Trophoblast cell (in vitro differentiated cells and primary cell): ENCODE measurements at regions not wholly inside any gene's neighbourhood (a gene's known extent, or its start where the extent isn't known, plus 50 kb on each side); places are given as distances from the start of the nearest gene placed in this dataset.
"Not testable (repeated sequence)": the region's sequence is repeated elsewhere in the genome, so short reads cannot be mapped to it uniquely, and the experiment has no call there.

ENCODE experiments used
- DNase-seq, 2 donors: peaks; one replicate each; pipeline ENCODE4 v3.0.0-alpha.2; 2016
- H2AFZ ChIP-seq: 2 replicates; pipeline ENCODE4 v1.6.1; 2013; ENCODE audit warnings: low read length, moderate library complexity, mild to moderate bottlenecking; ENCODE audit not compliant: insufficient read depth, poor library complexity
- H2AK5ac ChIP-seq: 2 replicates; pipeline ENCODE4 v1.6.1; 2013; ENCODE audit warnings: mild to moderate bottlenecking, low read length
- H2BK120ac ChIP-seq: 2 replicates; pipeline ENCODE4 v1.6.1; 2013; ENCODE audit warnings: low read length, mild to moderate bottlenecking, moderate library complexity; ENCODE audit not compliant: insufficient read depth, poor library complexity
- H2BK12ac ChIP-seq: 2 replicates; pipeline ENCODE4 v1.6.1; 2013; ENCODE audit warnings: mild to moderate bottlenecking, low read length, moderate library complexity
- H2BK5ac ChIP-seq: 2 replicates; pipeline ENCODE4 v1.6.1; 2013; ENCODE audit warnings: low read length, low read depth, moderate library complexity, mild to moderate bottlenecking; ENCODE audit not compliant: poor library complexity
- H3K14ac ChIP-seq: 2 replicates; pipeline ENCODE4 v1.6.1; 2013; ENCODE audit warnings: mild to moderate bottlenecking, low read length
- H3K18ac ChIP-seq: 2 replicates; pipeline ENCODE4 v1.6.1; 2013; ENCODE audit warnings: mild to moderate bottlenecking, low read length
- H3K23ac ChIP-seq: 2 replicates; pipeline ENCODE4 v1.6.1; 2013; ENCODE audit warnings: low read length
- H3K27ac ChIP-seq: 2 replicates; pipeline ENCODE4 v1.5.1; 2013; ENCODE audit warnings: low read depth, mild to moderate bottlenecking, inconsistent platforms, low read length, moderate library complexity
- H3K27me3 ChIP-seq: 2 replicates; pipeline ENCODE4 v1.6.1; 2013; ENCODE audit warnings: inconsistent platforms, mild to moderate bottlenecking, low read length, moderate library complexity; ENCODE audit not compliant: insufficient read depth
- H3K36me3 ChIP-seq, 2 experiments: 1 replicate in 1 of 2; 2 replicates in 1 of 2; pipeline ENCODE4 v1.6.1; 2013; ENCODE audit warnings: low read length in 2 of 2, mild to moderate bottlenecking in 2 of 2, moderate library complexity in 1 of 2; ENCODE audit not compliant: insufficient read depth in 2 of 2, control insufficient read depth in 1 of 2
- H3K4ac ChIP-seq: 2 replicates; pipeline ENCODE4 v1.6.1; 2013; ENCODE audit warnings: low read depth, mild to moderate bottlenecking, low read length, moderate library complexity
- H3K4me1 ChIP-seq, 2 experiments: 1 replicate in 1 of 2; 2 replicates in 1 of 2; pipeline ENCODE4 v1.6.1; 2013; ENCODE audit warnings: low read length in 2 of 2, mild to moderate bottlenecking in 2 of 2, moderate library complexity in 1 of 2; ENCODE audit not compliant: insufficient read depth in 2 of 2, control insufficient read depth in 1 of 2
- H3K4me2 ChIP-seq: 2 replicates; pipeline ENCODE4 v1.6.1; 2013; ENCODE audit warnings: inconsistent platforms, mild to moderate bottlenecking, low read length, moderate library complexity
- H3K4me3 ChIP-seq: 2 replicates; pipeline ENCODE4 v1.5.1; 2013; ENCODE audit warnings: mild to moderate bottlenecking, low read depth, low read length, inconsistent platforms
- H3K79me1 ChIP-seq: one replicate; pipeline ENCODE4 v1.6.1; 2013; ENCODE audit warnings: low read length
- H3K79me2 ChIP-seq: 2 replicates; pipeline ENCODE4 v1.6.1; 2013; ENCODE audit warnings: low read length, mild to moderate bottlenecking; ENCODE audit not compliant: control insufficient read depth, insufficient read depth, poor library complexity
- H3K9ac ChIP-seq: 2 replicates; pipeline ENCODE4 v1.6.1; 2013; ENCODE audit warnings: mild to moderate bottlenecking, low read length
- H3K9me3 ChIP-seq: 2 replicates; pipeline ENCODE4 v1.6.1; 2013; ENCODE audit warnings: low read depth, mild to moderate bottlenecking, control low read depth, inconsistent platforms, low read length; ENCODE audit not compliant: insufficient read depth
- H4K12ac ChIP-seq: 2 replicates; pipeline ENCODE4 v1.6.1; 2013; ENCODE audit warnings: low read depth, mild to moderate bottlenecking, low read length, moderate library complexity
- H4K8ac ChIP-seq: 2 replicates; pipeline ENCODE4 v1.6.1; 2013; ENCODE audit warnings: low read depth, mild to moderate bottlenecking, low read length, moderate library complexity
- H4K91ac ChIP-seq: one replicate; pipeline ENCODE4 v1.6.1; 2013; ENCODE audit warnings: low read depth, mild to moderate bottlenecking, low read length, moderate library complexity
- WGBS: extraction: QIAGEN DNeasy Blood & Tissue Kit; methylation state at CpG from one replicate; pipeline ENCODE4 v1.1.7; 2013; ENCODE audit warnings: missing lambda C conversion rate; ENCODE audit not compliant: insufficient read length, insufficient coverage; ENCODE audit errors: extremely low coverage; 5-methylcytosine and 5-hydroxymethylcytosine counted together

DNA sequence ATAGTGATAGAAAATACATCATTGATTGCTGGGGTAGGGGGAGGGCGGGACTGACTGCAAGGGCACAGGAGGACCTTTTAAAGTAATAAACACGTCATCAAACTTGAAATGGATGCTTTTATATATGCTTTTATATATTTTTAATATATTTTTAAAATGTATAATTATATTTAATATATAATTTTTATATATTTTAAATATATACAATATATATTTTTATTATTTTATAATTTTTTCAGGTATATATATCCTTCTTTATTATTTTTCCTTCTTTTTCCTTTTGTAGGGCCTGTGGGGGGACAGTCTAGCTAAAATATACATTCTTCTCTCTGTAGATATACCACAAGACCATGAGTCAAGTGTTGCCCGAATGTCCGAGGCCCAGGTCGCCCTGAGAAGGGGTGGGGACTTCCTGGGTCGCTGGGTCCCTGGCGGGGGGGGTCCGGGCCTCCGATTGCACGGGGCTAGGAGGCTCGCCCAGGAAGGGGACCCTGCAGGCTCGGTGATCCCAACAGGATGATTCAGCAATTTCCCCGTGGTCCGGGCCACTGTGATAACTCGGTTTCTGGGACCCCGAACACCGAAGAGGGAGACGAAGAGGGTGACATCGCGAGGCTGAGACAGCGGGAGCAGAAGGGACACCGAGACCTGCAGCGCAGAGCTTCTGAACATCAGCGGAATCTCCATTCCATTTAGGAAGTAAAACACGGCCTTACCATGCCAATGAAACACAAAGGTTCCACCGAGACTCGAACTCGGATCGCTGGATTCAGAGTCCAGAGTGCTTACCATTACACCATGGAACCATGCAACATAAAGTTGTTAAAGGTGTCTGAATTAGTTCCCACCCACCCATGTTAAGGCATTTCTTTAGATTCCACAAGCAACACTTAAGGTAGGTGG lies 112.5 kb upstream of the NBPF11 start:
- peak; percentile 49 to 68 for DNase-seq
- no CpG with 5 or more reads among the region's 29 CpGs for WGBS
- no peak overlapping the region for H2BK12ac ChIP-seq
- peaks cover 2% of the 10 kb centered on the region for H3K79me2 ChIP-seq
- H3K9ac ChIP-seq = no peak overlapping the region
- no peak overlapping the region for H4K91ac ChIP-seq
- peak overlapping the region; percentile 4 for H2BK5ac ChIP-seq
- no peaks in the 10 kb centered on the region for H3K9me3 ChIP-seq
- no peak overlapping the region for H3K14ac ChIP-seq
- H2AK5ac ChIP-seq = no peak overlapping the region
- H3K18ac ChIP-seq = no peak overlapping the region
- H3K27ac ChIP-seq = no peak overlapping the region
- no peak overlapping the region for H3K4ac ChIP-seq
- peaks cover 3% of the 10 kb centered on the region in 2 experiments for H3K4me1 ChIP-seq
- H3K27me3 ChIP-seq = no peaks in the 10 kb centered on the region
- H3K36me3 ChIP-seq = no peaks in the 10 kb centered on the region
- peak overlapping the region; percentile 14 for H2BK120ac ChIP-seq
- H3K79me1 ChIP-seq = peaks cover 2% of the 10 kb centered on the region
- peak overlapping the region; percentile 20 for H4K8ac ChIP-seq
- peak overlapping the region; percentile 81 for H3K4me2 ChIP-seq
- no peak overlapping the region for H3K4me3 ChIP-seq
- peak overlapping the region; percentile 0 for H4K12ac ChIP-seq
- peak overlapping the region; percentile 10 for H2AFZ ChIP-seq
- no peak overlapping the region for H3K23ac ChIP-seq

DNA sequence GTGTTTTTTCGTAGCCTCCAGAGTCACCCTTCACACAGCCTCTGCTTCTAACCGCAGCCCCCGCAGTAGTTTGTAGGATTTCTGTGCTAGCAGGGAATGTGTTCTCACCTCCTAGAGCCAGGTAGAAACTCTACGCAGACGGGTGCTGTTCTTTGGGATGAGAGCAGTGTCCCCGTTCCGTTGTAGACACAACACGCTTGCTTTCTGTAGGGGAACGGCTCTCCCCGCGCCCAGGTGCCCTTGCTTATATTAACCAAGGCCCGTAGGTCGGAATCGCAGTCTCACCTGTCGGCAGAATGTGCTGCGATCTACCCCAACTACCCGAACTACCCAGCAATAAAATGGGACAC lies 111.8 kb upstream of the NBPF11 start:
- no peak overlapping the region for H4K12ac ChIP-seq
- H3K23ac ChIP-seq = no peak overlapping the region
- H2AK5ac ChIP-seq = no peak overlapping the region
- H3K18ac ChIP-seq = no peak overlapping the region
- H3K9ac ChIP-seq = peak overlapping the region; percentile 47
- no peak overlapping the region for H3K4ac ChIP-seq
- H3K27ac ChIP-seq = peak overlapping the region; percentile 6
- no peaks in the 10 kb centered on the region for H3K9me3 ChIP-seq
- peak overlapping the region; percentile 18 for H3K4me3 ChIP-seq
- H3K14ac ChIP-seq = no peak overlapping the region
- WGBS = no CpG with 5 or more reads among the region's 17 CpGs
- no peak overlapping the region for H2BK5ac ChIP-seq
- DNase-seq = no peak
- H3K36me3 ChIP-seq = no peaks in the 10 kb centered on the region
- peaks cover 2% of the 10 kb centered on the region for H3K79me2 ChIP-seq
- peaks cover 2% of the 10 kb centered on the region for H3K79me1 ChIP-seq
- no peak overlapping the region for H4K8ac ChIP-seq
- no peak overlapping the region for H4K91ac ChIP-seq
- H3K4me1 ChIP-seq = peaks cover 3% of the 10 kb centered on the region in 2 experiments
- H3K27me3 ChIP-seq = no peaks in the 10 kb centered on the region
- H2BK120ac ChIP-seq = no peak overlapping the region
- peak overlapping the region; percentile 81 for H3K4me2 ChIP-seq
- H2BK12ac ChIP-seq = no peak overlapping the region
- peak overlapping the region; percentile 78 for H2AFZ ChIP-seq

DNA sequence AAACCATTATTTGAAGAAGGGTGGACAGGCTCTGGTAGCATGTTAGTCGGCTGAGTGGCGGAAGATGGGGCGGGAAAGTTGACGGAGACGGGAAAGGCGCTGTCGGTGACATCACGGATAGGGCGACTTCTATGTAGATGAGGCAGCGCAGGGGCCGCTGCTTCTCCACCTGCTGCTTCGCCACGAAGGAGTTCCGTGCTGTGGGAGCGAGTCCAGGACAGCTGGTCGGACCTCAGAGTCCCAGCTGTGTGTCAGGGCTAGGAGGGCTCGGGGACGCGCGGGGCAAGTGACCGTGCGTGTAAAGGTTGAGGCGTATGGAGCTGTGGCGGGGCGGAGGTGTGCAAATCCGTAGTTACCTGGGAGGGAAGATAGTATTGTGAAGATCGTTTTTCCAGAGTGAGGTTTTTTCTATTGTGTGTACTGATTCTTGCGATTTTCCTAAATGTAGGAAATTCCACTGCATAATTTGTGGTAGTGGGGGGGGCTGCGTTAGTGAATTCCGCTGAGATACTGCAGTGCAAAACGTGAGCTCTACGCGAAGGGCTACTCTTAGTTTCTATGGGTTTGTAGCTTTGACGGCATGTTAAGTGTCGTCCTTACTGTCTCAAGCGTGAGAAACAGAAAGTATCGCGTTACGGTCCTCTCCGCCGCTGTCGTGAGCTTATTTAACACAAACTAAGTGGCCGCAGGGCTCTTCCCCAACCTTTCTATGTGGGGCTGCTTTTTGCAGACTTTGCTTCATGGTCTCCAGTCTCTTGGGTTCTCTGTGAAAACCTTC lies 111.2 kb upstream of the NBPF11 start:
- Histone ChIP-seq H2BK120ac (peak overlapping the region; percentile 96), H4K8ac (peak overlapping the region; percentile 76), H3K79me1 (peaks cover 2% of the 10 kb centered on the region)

DNA sequence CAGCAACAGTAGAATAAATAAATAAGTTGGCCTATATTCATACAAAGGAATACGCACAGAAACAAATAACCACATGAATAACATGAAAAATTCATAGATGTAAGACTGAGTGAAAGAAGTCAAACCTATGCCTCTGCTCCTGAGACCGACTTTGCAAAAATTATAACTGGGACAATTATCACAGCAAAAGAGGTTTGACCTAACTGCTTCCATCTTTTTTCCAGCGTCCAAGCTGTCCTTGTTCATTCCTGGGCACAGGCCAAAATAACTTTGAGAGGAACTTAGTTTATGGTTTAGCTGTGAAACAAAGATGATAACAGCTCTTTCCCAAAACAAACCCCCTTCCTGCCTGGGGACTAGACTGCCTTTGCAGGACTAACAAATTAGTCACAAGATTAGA lies 109.6 kb upstream of the NBPF11 start:
- not testable (repeated sequence) for H3K27ac ChIP-seq, H3K23ac ChIP-seq, H3K79me2 ChIP-seq, DNase-seq, H3K9ac ChIP-seq, H3K4me2 ChIP-seq, H4K12ac ChIP-seq, H3K4me1 ChIP-seq, H2BK120ac ChIP-seq, H3K4me3 ChIP-seq, H3K36me3 ChIP-seq, H2BK5ac ChIP-seq, H3K79me1 ChIP-seq, H4K91ac ChIP-seq, H3K27me3 ChIP-seq, H3K4ac ChIP-seq, H2AFZ ChIP-seq, H3K18ac ChIP-seq, H4K8ac ChIP-seq, H3K14ac ChIP-seq, H3K9me3 ChIP-seq, H2AK5ac ChIP-seq, H2BK12ac ChIP-seq
- WGBS = no CpG with 5 or more reads among the region's 3 CpGs

More for the DNA sequence above, 111.2 kb upstream of the NBPF11 start:
- peak overlapping the region; percentile 89 for H3K14ac ChIP-seq
- peak overlapping the region; percentile 63 for H3K4me3 ChIP-seq
- H3K23ac ChIP-seq = no peak overlapping the region
- H3K36me3 ChIP-seq = no peaks in the 10 kb centered on the region
- no CpG with 5 or more reads among the region's 43 CpGs for WGBS
- peak overlapping the region; percentile 99 for H2BK5ac ChIP-seq
- no peaks in the 10 kb centered on the region for H3K27me3 ChIP-seq
- H4K12ac ChIP-seq = peak overlapping the region; percentile 60
- peak overlapping the region; percentile 3 for H2BK12ac ChIP-seq
- H4K91ac ChIP-seq = peak overlapping the region; percentile 98
- no peaks in the 10 kb centered on the region for H3K9me3 ChIP-seq
- H3K4me2 ChIP-seq = peak overlapping the region; percentile 81
- H3K4me1 ChIP-seq = peaks cover 3% of the 10 kb centered on the region in 2 experiments
- no peak overlapping the region for H2AK5ac ChIP-seq
- peak overlapping the region; percentile 81 for H2AFZ ChIP-seq
- peak overlapping the region; percentile 75 for H3K4ac ChIP-seq
- peak overlapping the region; percentile 66 for H3K18ac ChIP-seq
- H3K27ac ChIP-seq = peak overlapping the region; percentile 70
- H3K9ac ChIP-seq = peak overlapping the region; percentile 83
- DNase-seq = peak; percentile 92 to 95
- H3K79me2 ChIP-seq = peaks cover 2% of the 10 kb centered on the region
